Right atrium auricular region (tissue), 2 donors: ENCODE measurements at regions not wholly inside any gene's neighbourhood (a gene's known extent, or its start where the extent isn't known, plus 50 kb on each side); places are given as distances from the start of the nearest gene placed in this dataset.

Experiments used
- DNase-seq: peaks from one replicate; pipeline ENCODE4 v3.0.0-alpha.2; 2019; ENCODE audit warnings: low spot score
- H3K27ac ChIP-seq, 2 donors: fragments of 200-600 bp; sonication (generic); 1 replicate in 1 of 2; 2 replicates in 1 of 2; pipeline ENCODE4 v1.5.1; 2016 to 2019
- H3K27me3 ChIP-seq, 2 donors: fragments of 200-600 bp; sonication (generic); one replicate each; pipeline versions ENCODE4 v1.5.1 to v1.6.0; 2017 to 2019
- H3K36me3 ChIP-seq: fragments of 200-600 bp; sonication (generic); one replicate; pipeline ENCODE4 v1.5.1; 2016
- H3K4me1 ChIP-seq, 2 donors: fragments of 200-600 bp; sonication (generic); one replicate each; pipeline versions ENCODE4 v1.5.1 to v1.6.0; 2017 to 2019
- H3K4me3 ChIP-seq, 2 donors: fragments of 200-600 bp; sonication (generic); 1 replicate in 1 of 2; 2 replicates in 1 of 2; pipeline ENCODE4 v1.5.1; 2017 to 2019; ENCODE audit warnings: mild to moderate bottlenecking in 1 of 2, moderate library complexity in 1 of 2
- H3K9me3 ChIP-seq, 2 donors: fragments of 200-600 bp; sonication (generic); one replicate each; pipeline ENCODE4 v1.5.1; 2019
- TF ChIP-seq, protein P1 (sequence below), 2 donors: fragments of 200-600 bp; sonication (generic); IDR thresholded peaks; one replicate each; pipeline ENCODE4 v1.5.1; 2019; ENCODE audit warnings: antibody characterized with exemption in 2 of 2

DNA sequence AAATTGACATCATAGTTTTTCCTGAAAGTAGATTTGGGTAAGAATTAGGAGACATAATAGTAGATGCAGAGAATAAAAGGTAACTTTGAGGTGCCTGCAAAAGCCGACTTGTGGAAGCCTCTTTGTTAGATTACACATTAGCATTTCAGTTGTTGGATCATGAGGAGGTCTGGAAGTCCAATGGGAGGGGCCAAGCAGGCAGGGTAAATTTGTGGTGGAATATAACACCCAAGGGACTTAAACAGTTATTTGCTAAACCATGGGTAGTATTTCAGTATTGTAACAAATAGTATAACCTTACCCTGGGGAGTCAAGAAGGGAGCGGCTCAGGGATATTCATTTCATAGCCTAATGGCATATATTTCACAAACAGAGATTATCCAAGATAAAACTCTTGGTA lies 810.7 kb upstream of the AMOT start:
- no peaks in the 10 kb centered on the region for H3K36me3 ChIP-seq
- no peaks in the 10 kb centered on the region for H3K9me3 ChIP-seq
- no peak overlapping the region for H3K4me3 ChIP-seq
- H3K27me3 ChIP-seq: no peaks in the 10 kb centered on the region
- DNase-seq: no peak
- H3K4me1 ChIP-seq: no peaks in the 10 kb centered on the region
- H3K27ac ChIP-seq: no peak overlapping the region
- TF ChIP-seq, protein P1, sequence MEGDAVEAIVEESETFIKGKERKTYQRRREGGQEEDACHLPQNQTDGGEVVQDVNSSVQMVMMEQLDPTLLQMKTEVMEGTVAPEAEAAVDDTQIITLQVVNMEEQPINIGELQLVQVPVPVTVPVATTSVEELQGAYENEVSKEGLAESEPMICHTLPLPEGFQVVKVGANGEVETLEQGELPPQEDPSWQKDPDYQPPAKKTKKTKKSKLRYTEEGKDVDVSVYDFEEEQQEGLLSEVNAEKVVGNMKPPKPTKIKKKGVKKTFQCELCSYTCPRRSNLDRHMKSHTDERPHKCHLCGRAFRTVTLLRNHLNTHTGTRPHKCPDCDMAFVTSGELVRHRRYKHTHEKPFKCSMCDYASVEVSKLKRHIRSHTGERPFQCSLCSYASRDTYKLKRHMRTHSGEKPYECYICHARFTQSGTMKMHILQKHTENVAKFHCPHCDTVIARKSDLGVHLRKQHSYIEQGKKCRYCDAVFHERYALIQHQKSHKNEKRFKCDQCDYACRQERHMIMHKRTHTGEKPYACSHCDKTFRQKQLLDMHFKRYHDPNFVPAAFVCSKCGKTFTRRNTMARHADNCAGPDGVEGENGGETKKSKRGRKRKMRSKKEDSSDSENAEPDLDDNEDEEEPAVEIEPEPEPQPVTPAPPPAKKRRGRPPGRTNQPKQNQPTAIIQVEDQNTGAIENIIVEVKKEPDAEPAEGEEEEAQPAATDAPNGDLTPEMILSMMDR (IDR thresholded peaks at IDR 0.05): no peak

DNA sequence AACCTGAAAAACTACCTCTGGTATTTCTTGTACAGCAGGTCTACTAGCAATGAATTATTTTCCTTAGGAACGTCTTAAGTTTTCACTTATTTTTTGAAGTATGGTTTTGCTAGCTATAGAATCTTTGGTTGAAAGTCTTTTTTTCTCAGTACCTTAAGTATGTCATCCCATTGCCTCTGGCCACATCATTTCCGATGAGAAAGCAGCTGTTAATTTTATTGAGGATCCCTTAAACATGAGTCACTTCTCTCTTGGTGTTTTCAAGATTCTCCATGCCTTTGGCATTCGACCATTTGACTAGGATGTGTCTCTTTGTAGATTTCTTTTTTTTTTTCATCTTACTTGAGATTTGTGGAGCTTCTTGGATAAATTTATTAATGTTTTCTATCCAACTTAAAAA lies 803.8 kb upstream of the AMOT start:
- Histone ChIP-seq H3K27me3 (no peaks in the 10 kb centered on the region), H3K4me1 (no peaks in the 10 kb centered on the region), H3K27ac (no peak overlapping the region), H3K4me3 (no peak overlapping the region), H3K9me3 (no peaks in the 10 kb centered on the region), H3K36me3 (no peaks in the 10 kb centered on the region)
- TF ChIP-seq, protein P1 (IDR thresholded peaks at IDR 0.05): no peak
- DNase-seq: no peak

DNA sequence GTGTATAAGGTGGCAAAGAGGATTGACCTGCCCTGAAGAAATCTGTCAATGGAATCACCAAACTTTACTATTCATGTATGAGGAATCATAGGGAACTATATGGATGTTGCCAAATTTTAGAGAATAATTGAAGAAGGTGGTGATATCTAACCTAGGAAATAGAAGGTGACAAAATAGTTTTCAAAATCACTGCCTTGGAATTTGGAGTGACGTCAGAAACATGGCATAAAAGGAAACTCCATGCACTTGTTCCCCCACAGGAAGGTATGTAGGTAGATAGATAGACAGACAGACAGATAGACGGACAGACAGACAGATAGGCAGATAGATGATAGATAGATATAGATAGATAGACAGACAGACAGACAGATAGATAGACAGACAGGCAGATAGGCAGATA lies 793.9 kb upstream of the AMOT start:
- TF ChIP-seq, protein P1 (IDR thresholded peaks at IDR 0.05): no peak
- H3K27ac ChIP-seq: no peak overlapping the region
- H3K4me1 ChIP-seq: no peaks in the 10 kb centered on the region
- H3K9me3 ChIP-seq: no peaks in the 10 kb centered on the region
- no peaks in the 10 kb centered on the region for H3K36me3 ChIP-seq
- no peaks in the 10 kb centered on the region for H3K27me3 ChIP-seq
- no peak for DNase-seq
- H3K4me3 ChIP-seq: no peak overlapping the region

DNA sequence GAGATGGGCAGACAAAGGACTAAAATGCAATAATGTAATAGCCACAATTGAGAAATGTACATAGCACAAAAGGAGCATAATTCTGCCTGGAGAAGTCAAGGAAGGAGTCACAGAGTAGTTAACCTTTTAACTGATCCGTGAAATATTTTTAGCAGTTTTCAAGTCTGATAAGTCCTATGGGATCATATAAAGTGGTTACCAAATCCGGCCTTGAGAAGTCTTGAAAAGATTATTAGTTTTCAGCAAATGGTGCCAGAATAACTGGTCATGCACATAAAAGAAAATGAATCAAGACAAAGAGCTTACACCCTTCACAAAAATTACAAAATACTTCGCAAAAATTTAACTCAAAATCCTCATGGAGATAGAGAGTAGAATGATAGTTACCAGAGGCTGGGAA lies 788.7 kb upstream of the AMOT start:
- H3K27me3 ChIP-seq: no peaks in the 10 kb centered on the region
- H3K4me3 ChIP-seq: no peak overlapping the region
- no peaks in the 10 kb centered on the region for H3K36me3 ChIP-seq
- H3K27ac ChIP-seq: no peak overlapping the region
- TF ChIP-seq, protein P1 (IDR thresholded peaks at IDR 0.05): no peak
- DNase-seq: no peak
- no peaks in the 10 kb centered on the region for H3K4me1 ChIP-seq
- H3K9me3 ChIP-seq: no peaks in the 10 kb centered on the region

DNA sequence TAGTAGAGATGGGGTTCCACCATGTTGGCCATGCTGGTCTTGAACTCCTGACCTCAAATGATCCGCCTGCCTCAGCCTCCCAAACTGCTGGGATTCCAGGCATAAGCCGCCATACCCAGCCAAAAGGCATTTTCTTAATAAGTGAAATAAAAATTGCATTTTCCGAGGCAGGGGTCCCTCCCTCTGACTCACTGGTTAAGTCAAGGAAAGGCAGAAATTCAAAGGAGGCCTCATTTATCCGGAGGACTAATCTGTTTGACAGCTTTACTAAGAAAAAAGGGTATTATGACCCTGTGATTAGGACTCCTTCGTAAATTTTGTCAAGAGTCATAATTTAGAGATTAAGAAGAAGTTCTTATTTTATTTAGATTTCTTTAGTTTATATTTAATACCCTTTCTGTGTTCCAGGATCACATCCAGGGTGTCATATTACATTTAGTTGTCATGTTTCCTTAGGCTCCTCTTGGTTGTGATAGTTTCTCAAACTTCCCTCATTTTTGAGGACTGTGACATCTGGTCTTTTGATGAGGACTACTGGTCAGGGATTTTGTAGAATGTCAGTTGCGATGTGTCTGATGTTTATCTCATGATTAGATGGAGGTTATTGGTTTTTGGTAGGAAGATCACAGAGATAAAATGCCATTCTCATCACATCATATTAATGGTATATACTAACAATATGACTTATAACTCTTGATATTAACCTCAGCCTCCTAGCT lies 753.7 kb upstream of the AMOT start:
- H3K9me3 ChIP-seq: no peaks in the 10 kb centered on the region
- H3K27me3 ChIP-seq: no peaks in the 10 kb centered on the region
- H3K4me3 ChIP-seq: no peak overlapping the region
- no peaks in the 10 kb centered on the region for H3K4me1 ChIP-seq
- no peaks in the 10 kb centered on the region for H3K36me3 ChIP-seq
- no peak overlapping the region for H3K27ac ChIP-seq
- TF ChIP-seq, protein P1 (IDR thresholded peaks at IDR 0.05): no peak
- DNase-seq: no peak
